Endodermal cell (in vitro differentiated cells): ENCODE measurements at regions not wholly inside any gene's neighbourhood (a gene's known extent, or its start where the extent isn't known, plus 50 kb on each side); places are given as distances from the start of the nearest gene placed in this dataset.

ENCODE experiments used
- DNase-seq: peaks from one replicate; pipeline ENCODE4 v3.0.0-alpha.2; 2017
- H3K27ac ChIP-seq: 2 replicates; pipeline ENCODE4 v1.5.1; 2013; ENCODE audit warnings: mild to moderate bottlenecking, low read depth, low read length, moderate library complexity
- H3K27me3 ChIP-seq: 2 replicates; pipeline ENCODE4 v1.6.1; 2013; ENCODE audit warnings: mild to moderate bottlenecking, low read length, moderate library complexity; ENCODE audit not compliant: insufficient read depth, control insufficient read depth, poor library complexity, severe bottlenecking
- H3K36me3 ChIP-seq: 2 replicates; pipeline ENCODE4 v1.7.0; 2013; ENCODE audit warnings: mild to moderate bottlenecking, low read length, moderate library complexity; ENCODE audit not compliant: control insufficient read depth, insufficient read depth
- H3K4me1 ChIP-seq: one replicate; pipeline ENCODE4 v1.7.0; 2013; ENCODE audit warnings: low read length; ENCODE audit not compliant: control insufficient read depth, insufficient read depth
- H3K4me3 ChIP-seq: 2 replicates; pipeline ENCODE4 v1.5.1; 2013; ENCODE audit warnings: mild to moderate bottlenecking, low read length, moderate library complexity
- H3K9ac ChIP-seq: 2 replicates; pipeline ENCODE4 v1.6.1; 2013; ENCODE audit warnings: mild to moderate bottlenecking, low read length, moderate library complexity; ENCODE audit not compliant: poor library complexity, severe bottlenecking; ENCODE audit errors: extremely low read depth
- H3K9me3 ChIP-seq: 2 replicates; pipeline ENCODE4 v1.6.1; 2013; ENCODE audit warnings: mild to moderate bottlenecking, low read length, moderate library complexity; ENCODE audit not compliant: control insufficient read depth
- H3K27ac Mint-ChIP-seq: 2 replicates; pipeline ENCODE4 v1.8.0; 2020; ENCODE audit warnings: mixed read lengths
- H3K27me3 Mint-ChIP-seq: 2 replicates; pipeline ENCODE4 v1.8.0; 2021; ENCODE audit warnings: mild to moderate bottlenecking, mixed read lengths; ENCODE audit not compliant: insufficient read depth
- H3K36me3 Mint-ChIP-seq: 2 replicates; pipeline ENCODE4 v1.8.0; 2020; ENCODE audit warnings: low read depth, mixed read lengths
- H3K4me1 Mint-ChIP-seq: 2 replicates; pipeline ENCODE4 v1.8.0; 2020; ENCODE audit warnings: mixed read lengths
- H3K4me3 Mint-ChIP-seq: 2 replicates; pipeline ENCODE4 v1.8.0; 2020; ENCODE audit warnings: mild to moderate bottlenecking, moderate library complexity, mixed read lengths
- H3K9me3 Mint-ChIP-seq: 2 replicates; pipeline ENCODE4 v1.8.0; 2020; ENCODE audit warnings: mild to moderate bottlenecking, mixed read lengths
- WGBS, 2 experiments: methylation state at CpG; one replicate each; pipeline versions ENCODE4 v1.1.5 to v1.1.7; 2013; ENCODE audit warnings: missing lambda C conversion rate in 2 of 2, mixed read lengths in 1 of 2; ENCODE audit not compliant: insufficient coverage in 1 of 2, insufficient read length in 1 of 2; 5-methylcytosine and 5-hydroxymethylcytosine counted together
- TF ChIP-seq, protein P1 (sequence below): fragments of 200-600 bp; sonication (generic); conservative IDR thresholded peaks from 2 replicates; pipeline ENCODE4 v1.5.0; 2021; ENCODE audit warnings: antibody characterized with exemption, mild to moderate bottlenecking

DNA sequence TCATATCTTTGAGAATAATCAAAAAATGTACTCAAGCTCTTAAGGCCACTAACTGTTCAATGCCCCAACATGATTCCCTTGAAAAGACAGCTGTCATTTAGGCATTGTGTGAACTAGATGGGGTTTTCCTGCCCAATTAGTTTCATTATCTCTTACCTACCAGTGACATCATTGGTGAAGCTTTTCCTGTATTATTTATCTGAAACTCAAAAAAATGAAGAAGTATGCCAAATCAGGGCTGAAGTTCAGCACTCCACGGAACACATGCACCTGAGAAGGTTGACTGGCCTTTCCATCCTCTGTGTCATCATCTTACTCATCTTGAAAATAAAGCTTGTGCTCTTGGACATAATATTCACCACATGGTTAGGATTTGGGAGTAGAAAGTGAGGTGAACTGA lies 126.4 kb downstream of the TXNL1 start:
- no peaks in the 10 kb centered on the region for H3K27me3 ChIP-seq
- WGBS, 2 experiments: 93 to 100% methylated on average over 1 of the region's 1 CpG
- no peaks in the 10 kb centered on the region for H3K9me3 ChIP-seq
- H3K9ac ChIP-seq: no peak overlapping the region
- Mint-ChIP-seq H3K9me3 (no peaks in the 10 kb centered on the region), H3K27ac (no peak overlapping the region), H3K4me1 (peaks cover 10% of the 10 kb centered on the region), H3K36me3 (no peaks in the 10 kb centered on the region), H3K4me3 (no peak overlapping the region), H3K27me3 (no peaks in the 10 kb centered on the region)
- no peak overlapping the region for H3K27ac ChIP-seq
- no peaks in the 10 kb centered on the region for H3K4me1 ChIP-seq
- TF ChIP-seq, protein P1, sequence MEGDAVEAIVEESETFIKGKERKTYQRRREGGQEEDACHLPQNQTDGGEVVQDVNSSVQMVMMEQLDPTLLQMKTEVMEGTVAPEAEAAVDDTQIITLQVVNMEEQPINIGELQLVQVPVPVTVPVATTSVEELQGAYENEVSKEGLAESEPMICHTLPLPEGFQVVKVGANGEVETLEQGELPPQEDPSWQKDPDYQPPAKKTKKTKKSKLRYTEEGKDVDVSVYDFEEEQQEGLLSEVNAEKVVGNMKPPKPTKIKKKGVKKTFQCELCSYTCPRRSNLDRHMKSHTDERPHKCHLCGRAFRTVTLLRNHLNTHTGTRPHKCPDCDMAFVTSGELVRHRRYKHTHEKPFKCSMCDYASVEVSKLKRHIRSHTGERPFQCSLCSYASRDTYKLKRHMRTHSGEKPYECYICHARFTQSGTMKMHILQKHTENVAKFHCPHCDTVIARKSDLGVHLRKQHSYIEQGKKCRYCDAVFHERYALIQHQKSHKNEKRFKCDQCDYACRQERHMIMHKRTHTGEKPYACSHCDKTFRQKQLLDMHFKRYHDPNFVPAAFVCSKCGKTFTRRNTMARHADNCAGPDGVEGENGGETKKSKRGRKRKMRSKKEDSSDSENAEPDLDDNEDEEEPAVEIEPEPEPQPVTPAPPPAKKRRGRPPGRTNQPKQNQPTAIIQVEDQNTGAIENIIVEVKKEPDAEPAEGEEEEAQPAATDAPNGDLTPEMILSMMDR: no peak
- H3K4me3 ChIP-seq: no peak overlapping the region
- no peak for DNase-seq
- no peaks in the 10 kb centered on the region for H3K36me3 ChIP-seq

DNA sequence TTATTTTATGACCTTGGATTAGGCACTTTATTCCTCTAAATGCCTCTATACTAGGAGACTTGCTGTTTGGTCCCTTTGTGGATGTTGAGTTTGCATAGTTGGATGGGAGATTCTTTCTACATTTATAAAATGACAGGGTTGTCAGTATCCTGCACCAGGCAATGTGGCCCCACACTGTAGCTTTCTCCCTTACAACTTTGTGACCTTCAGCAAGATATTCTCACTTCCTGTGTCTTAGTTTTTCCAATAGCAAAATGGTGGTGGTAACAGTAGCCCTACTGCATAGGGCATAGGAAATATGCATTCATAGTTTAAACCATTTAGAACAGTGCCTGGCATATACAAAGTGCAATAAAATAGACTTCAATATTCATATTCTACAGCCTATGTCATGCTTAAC lies 128.3 kb downstream of the TXNL1 start:
- Mint-ChIP-seq H3K4me3 (no peak overlapping the region), H3K27ac (no peak overlapping the region), H3K27me3 (no peaks in the 10 kb centered on the region), H3K4me1 (peaks cover 10% of the 10 kb centered on the region), H3K36me3 (no peaks in the 10 kb centered on the region), H3K9me3 (no peaks in the 10 kb centered on the region)
- H3K27me3 ChIP-seq: no peaks in the 10 kb centered on the region
- TF ChIP-seq, protein P1: no peak
- H3K9ac ChIP-seq: no peak overlapping the region
- no peak for DNase-seq
- no peak overlapping the region for H3K27ac ChIP-seq
- no peaks in the 10 kb centered on the region for H3K4me1 ChIP-seq
- no peaks in the 10 kb centered on the region for H3K9me3 ChIP-seq
- no peak overlapping the region for H3K4me3 ChIP-seq
- H3K36me3 ChIP-seq: no peaks in the 10 kb centered on the region

DNA sequence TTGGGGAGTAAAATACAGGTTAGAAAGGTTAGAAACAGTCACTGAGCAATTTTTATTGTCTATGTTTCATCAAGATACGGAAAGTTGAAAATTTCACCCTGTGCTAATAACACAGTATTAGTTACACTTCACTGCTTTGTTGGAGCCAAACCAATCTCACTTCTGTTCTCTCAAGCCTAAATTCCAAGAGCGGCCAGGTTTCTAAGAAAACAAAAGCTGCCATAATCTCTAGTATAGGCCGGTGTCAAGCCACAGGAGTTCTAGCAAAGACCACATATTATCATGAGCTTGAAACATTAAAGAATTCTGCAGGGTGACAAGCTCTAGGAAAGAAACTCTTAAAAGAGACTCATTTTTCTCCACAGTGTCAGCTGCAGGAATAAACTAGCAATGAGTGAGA lies 128.7 kb downstream of the TXNL1 start:
- Mint-ChIP-seq H3K9me3 (no peaks in the 10 kb centered on the region), H3K4me1 (peaks cover 10% of the 10 kb centered on the region), H3K36me3 (no peaks in the 10 kb centered on the region), H3K4me3 (no peak overlapping the region), H3K27me3 (no peaks in the 10 kb centered on the region), H3K27ac (no peak overlapping the region)
- DNase-seq: no peak
- Histone ChIP-seq H3K27me3 (no peaks in the 10 kb centered on the region), H3K4me3 (no peak overlapping the region), H3K27ac (no peak overlapping the region), H3K9ac (no peak overlapping the region), H3K36me3 (no peaks in the 10 kb centered on the region), H3K9me3 (no peaks in the 10 kb centered on the region), H3K4me1 (no peaks in the 10 kb centered on the region)
- 88 to 90% methylated on average over 3 of the region's 3 CpGs for WGBS, 2 experiments
- TF ChIP-seq, protein P1: no peak
